C4-2B (cell line): ENCODE measurements at regions not wholly inside any gene's neighbourhood (a gene's known extent, or its start where the extent isn't known, plus 50 kb on each side); places are given as distances from the start of the nearest gene placed in this dataset.

Experiments used
- CTCF ChIP-seq: fragments of 450-650 bp; conservative IDR thresholded peaks from 2 replicates; pipeline ENCODE4 v1.5.1; 2017; ENCODE audit warnings: mild to moderate bottlenecking
- ZFX ChIP-seq: fragments of 450-650 bp; IDR thresholded peaks from 2 replicates; pipeline ENCODE4 v1.6.1; 2017

- no peak for TF ChIP-seq CTCF
- no peak for TF ChIP-seq ZFX
Observed at GRCh38 chr3:804211-804610, 288.6 kb upstream of the CNTN6 start.
